WTC11 (cell line): ENCODE measurements at regions not wholly inside any gene's neighbourhood (a gene's known extent, or its start where the extent isn't known, plus 50 kb on each side); places are given as distances from the start of the nearest gene placed in this dataset.

Source experiments
- ATAC-seq: fragments of 200-7000 bp; cut with Tn5 transposase; 2 replicates; pipeline ENCODE4 v1.10.0; 2021; ENCODE audit warnings: mild to moderate bottlenecking, moderate library complexity
- CTCF ChIA-PET: fragments of 300-600 bp; sonication (Branson Sonifier 250); formaldehyde crosslinking; loops from one replicate; lab custom pipeline; 2021; ENCODE audit warnings: antibody characterized with exemption; lab: Charles Lee
- POLR2A ChIA-PET: fragments of 350-600 bp; sonication (Branson Sonifier 250); formaldehyde crosslinking; loops from one replicate; lab custom pipeline; 2021; ENCODE audit warnings: antibody characterized with exemption; lab: Charles Lee
- DNase-seq: peaks from one replicate; pipeline ENCODE4 v3.0.0; 2021; ENCODE audit warnings: low spot score
- H3K27ac Mint-ChIP-seq: 2 replicates; pipeline ENCODE4 v1.8.0; 2021; ENCODE audit warnings: mixed read lengths
- H3K27me3 Mint-ChIP-seq: 2 replicates; pipeline ENCODE4 v1.8.0; 2021; ENCODE audit warnings: low read depth, mild to moderate bottlenecking, moderate library complexity, mixed read lengths
- H3K36me3 Mint-ChIP-seq: 2 replicates; pipeline ENCODE4 v1.8.0; 2021; ENCODE audit warnings: mixed read lengths
- H3K4me1 Mint-ChIP-seq: 2 replicates; pipeline ENCODE4 v1.8.0; 2022; ENCODE audit warnings: mixed read lengths
- H3K4me3 Mint-ChIP-seq: 2 replicates; pipeline ENCODE4 v1.8.0; 2021; ENCODE audit warnings: mild to moderate bottlenecking, moderate library complexity, mixed read lengths
- H3K9me3 Mint-ChIP-seq: 2 replicates; pipeline ENCODE4 v1.8.0; 2021; ENCODE audit warnings: mixed read lengths
- ARID4B ChIP-seq: sonication (generic); formaldehyde crosslinking; IDR thresholded peaks from 2 replicates; pipeline ENCODE4 v1.8.0; 2023; ENCODE audit warnings: missing genetic modification reagents, mild to moderate bottlenecking, borderline replicate concordance
- ATF2 ChIP-seq: sonication (generic); formaldehyde crosslinking; IDR thresholded peaks from 2 replicates; pipeline ENCODE4 v1.8.1; 2022; ENCODE audit warnings: low read depth, missing genetic modification reagents, borderline replicate concordance
- CREM ChIP-seq: sonication (generic); formaldehyde crosslinking; IDR thresholded peaks from 2 replicates; pipeline ENCODE4 v1.8.1; 2022; ENCODE audit warnings: mild to moderate bottlenecking, missing genetic modification reagents, moderate library complexity
- E2F1 ChIP-seq: sonication (generic); formaldehyde crosslinking; IDR thresholded peaks from 2 replicates; pipeline ENCODE4 v1.8.0; 2022; ENCODE audit warnings: mild to moderate bottlenecking, missing genetic modification reagents
- E2F5 ChIP-seq: sonication (generic); formaldehyde crosslinking; IDR thresholded peaks from 2 replicates; pipeline ENCODE4 v1.8.1; 2022; ENCODE audit warnings: mild to moderate bottlenecking, moderate library complexity, missing genetic modification reagents
- ELF4 ChIP-seq: sonication (generic); formaldehyde crosslinking; IDR thresholded peaks from 2 replicates; pipeline ENCODE4 v1.8.1; 2022; ENCODE audit warnings: low read depth, mild to moderate bottlenecking, moderate library complexity, missing genetic modification reagents
- ESRRA ChIP-seq: sonication (generic); formaldehyde crosslinking; IDR thresholded peaks from 2 replicates; pipeline ENCODE4 v1.8.1; 2022; ENCODE audit warnings: mild to moderate bottlenecking, missing genetic modification reagents, borderline replicate concordance
- HMGA2 ChIP-seq: fragments of 250-450 bp; sonication (Bioruptor Pico); IDR thresholded peaks from 2 replicates; pipeline ENCODE4 v1.4.0; 2021; ENCODE audit warnings: mild to moderate bottlenecking, moderate library complexity
- IRF2 ChIP-seq: sonication (generic); formaldehyde crosslinking; IDR thresholded peaks from 2 replicates; pipeline ENCODE4 v1.8.0; 2022; ENCODE audit warnings: low read depth, missing genetic modification reagents, borderline replicate concordance
- JUN ChIP-seq: sonication (generic); formaldehyde crosslinking; IDR thresholded peaks from 2 replicates; pipeline ENCODE4 v1.8.0; 2023; ENCODE audit warnings: mild to moderate bottlenecking, missing genetic modification reagents
- MYBL2 ChIP-seq: sonication (generic); formaldehyde crosslinking; IDR thresholded peaks from 2 replicates; pipeline ENCODE4 v1.8.1; 2023; ENCODE audit warnings: mild to moderate bottlenecking, moderate library complexity, missing genetic modification reagents
- NFATC4 ChIP-seq: fragments of 250-450 bp; sonication (Bioruptor Pico); IDR thresholded peaks from 2 replicates; pipeline ENCODE4 v1.9.0; 2021; ENCODE audit warnings: mild to moderate bottlenecking
- NFE2L1 ChIP-seq: sonication (generic); formaldehyde crosslinking; IDR thresholded peaks from 2 replicates; pipeline ENCODE4 v1.8.1; 2023; ENCODE audit warnings: missing genetic modification reagents
- PRDM15 ChIP-seq: sonication (generic); formaldehyde crosslinking; IDR thresholded peaks from 2 replicates; pipeline ENCODE4 v1.8.0; 2022; ENCODE audit warnings: missing genetic modification reagents
- TEAD4 ChIP-seq: sonication (generic); formaldehyde crosslinking; IDR thresholded peaks from 2 replicates; pipeline ENCODE4 v1.8.0; 2022; ENCODE audit warnings: mild to moderate bottlenecking, missing genetic modification reagents
- TP53 ChIP-seq: sonication (generic); formaldehyde crosslinking; IDR thresholded peaks from 2 replicates; pipeline ENCODE4 v1.8.1; 2023; ENCODE audit warnings: mild to moderate bottlenecking, missing genetic modification reagents
- ZBTB43 ChIP-seq: sonication (generic); formaldehyde crosslinking; IDR thresholded peaks from 2 replicates; pipeline ENCODE4 v1.8.1; 2023; ENCODE audit warnings: mild to moderate bottlenecking, missing genetic modification reagents
- ZNF121 ChIP-seq: sonication (generic); formaldehyde crosslinking; IDR thresholded peaks from 2 replicates; pipeline ENCODE4 v1.8.0; 2023; ENCODE audit warnings: missing genetic modification reagents
- ZNF138 ChIP-seq: sonication (generic); formaldehyde crosslinking; conservative IDR thresholded peaks from 2 replicates; pipeline ENCODE4 v1.8.1; 2022; ENCODE audit warnings: mild to moderate bottlenecking, moderate library complexity, missing genetic modification reagents
- ZNF232 ChIP-seq: sonication (generic); formaldehyde crosslinking; IDR thresholded peaks from 2 replicates; pipeline ENCODE4 v1.8.0; 2022; ENCODE audit warnings: mild to moderate bottlenecking, missing genetic modification reagents
- ZNF317 ChIP-seq: sonication (generic); formaldehyde crosslinking; IDR thresholded peaks from 2 replicates; pipeline ENCODE4 v1.8.1; 2023; ENCODE audit warnings: low read depth, mild to moderate bottlenecking, moderate library complexity, missing genetic modification reagents, borderline replicate concordance
- TF ChIP-seq, protein P1 (sequence below): fragments of 250-450 bp; sonication (Bioruptor Pico); IDR thresholded peaks from 2 replicates; pipeline ENCODE4 v1.9.0; 2021; ENCODE audit warnings: mild to moderate bottlenecking

- POLR2A ChIA-PET: no interaction called here
- H3K27ac Mint-ChIP-seq: no peak overlapping the region
- ATAC-seq: no peak
- peaks cover 25% of the 10 kb centered on the region for H3K4me1 Mint-ChIP-seq
- no peaks in the 10 kb centered on the region for H3K27me3 Mint-ChIP-seq
- DNase-seq: no peak
- H3K9me3 Mint-ChIP-seq: no peaks in the 10 kb centered on the region
- TF ChIP-seq ZBTB43 (CRISPR knock-in tag) (no peak), ESRRA (CRISPR knock-in tag) (no peak), ARID4B (no peak), E2F1 (CRISPR knock-in tag) (no peak), CREM (CRISPR knock-in tag) (no peak), ZNF317 (no peak), ZNF121 (CRISPR knock-in tag) (no peak), ATF2 (CRISPR knock-in tag) (no peak), TP53 (no peak), JUN (no peak), IRF2 (CRISPR knock-in tag) (no peak), NFE2L1 (CRISPR knock-in tag) (no peak), MYBL2 (CRISPR knock-in tag) (no peak), HMGA2 (CRISPR knock-in tag) (no peak), E2F5 (CRISPR knock-in tag) (no peak), TEAD4 (CRISPR knock-in tag) (no peak), ELF4 (no peak)
- TF ChIP-seq, protein P1, sequence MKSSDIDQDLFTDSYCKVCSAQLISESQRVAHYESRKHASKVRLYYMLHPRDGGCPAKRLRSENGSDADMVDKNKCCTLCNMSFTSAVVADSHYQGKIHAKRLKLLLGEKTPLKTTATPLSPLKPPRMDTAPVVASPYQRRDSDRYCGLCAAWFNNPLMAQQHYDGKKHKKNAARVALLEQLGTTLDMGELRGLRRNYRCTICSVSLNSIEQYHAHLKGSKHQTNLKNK (CRISPR knock-in tag): no peak
- TF ChIP-seq, all 79 proteins: peak for 0
- CTCF ChIA-PET: no interaction called here
- Mint-ChIP-seq H3K4me3 (no peak overlapping the region), H3K36me3 (no peaks in the 10 kb centered on the region)
Measured at GRCh38 chr7:16200591-16200990, 220.7 kb downstream of the CRPPA start.

GRCh38 chr7:16193631-16194030, 227.7 kb downstream of the CRPPA start:
- ChIA-PET CTCF (no interaction called here), POLR2A (no interaction called here)
- no peak for DNase-seq
- no peak overlapping the region for H3K27ac Mint-ChIP-seq
- H3K9me3 Mint-ChIP-seq: no peaks in the 10 kb centered on the region
- H3K4me3 Mint-ChIP-seq: no peak overlapping the region
- ATAC-seq: peak; percentile 75
- H3K27me3 Mint-ChIP-seq: no peaks in the 10 kb centered on the region
- no peaks in the 10 kb centered on the region for H3K36me3 Mint-ChIP-seq
- H3K4me1 Mint-ChIP-seq: peaks cover 11% of the 10 kb centered on the region
- TF ChIP-seq ZNF138 (CRISPR knock-in tag): no peak
- no peak for TF ChIP-seq ZNF232 (CRISPR knock-in tag)
- TF ChIP-seq, protein P1 (CRISPR knock-in tag): no peak
- TF ChIP-seq E2F5 (CRISPR knock-in tag): no peak
- no peak for TF ChIP-seq PRDM15 (CRISPR knock-in tag)
- no peak for TF ChIP-seq NFATC4 (CRISPR knock-in tag)
